B cell (primary cell): ENCODE measurements at regions not wholly inside any gene's neighbourhood (a gene's known extent, or its start where the extent isn't known, plus 50 kb on each side); places are given as distances from the start of the nearest gene placed in this dataset.

ENCODE experiments used
- ATAC-seq: fragments of 200-7000 bp; cut with Tn5 transposase; one replicate; pipeline ENCODE4 v1.10.0; 2021; ENCODE audit warnings: low read depth, mild to moderate bottlenecking, moderate number of reproducible peaks, moderate library complexity
- CTCF ChIA-PET: fragments of 350-600 bp; sonication (Branson Sonifier 250); formaldehyde crosslinking; loops from one replicate; lab custom pipeline; 2021; ENCODE audit warnings: antibody characterized with exemption, inconsistent platforms; lab: Charles Lee
- POLR2A ChIA-PET: fragments of 350-600 bp; sonication (Branson Sonifier 250); formaldehyde crosslinking; loops from one replicate; lab custom pipeline; 2021; ENCODE audit warnings: antibody characterized with exemption; lab: Charles Lee
- DNase-seq: peaks from one replicate; pipeline ENCODE4 v3.0.0; 2013
- H2AFZ ChIP-seq: 2 replicates; pipeline ENCODE4 v1.6.1; 2012; ENCODE audit warnings: mild to moderate bottlenecking, low read depth, low read length; ENCODE audit not compliant: insufficient read depth, poor library complexity, severe bottlenecking
- H3K27ac ChIP-seq, 2 donors: 1 replicate in 1 of 2; 2 replicates in 1 of 2; pipeline ENCODE4 v1.5.1; 2012 to 2013; ENCODE audit warnings: low read length in 2 of 2, mild to moderate bottlenecking in 2 of 2, moderate library complexity in 1 of 2
- H3K27me3 ChIP-seq, 4 experiments: fragments of 200-600 bp in 1 of 4; sonication (generic) in 1 of 4; replicated peaks in 1 of 4; 1 replicate in 2 of 4; 2 replicates in 2 of 4; pipeline versions ENCODE4 v1.6.1 to v1.7.0; 2013 to 2016; ENCODE audit warnings: low read length in 3 of 4, mild to moderate bottlenecking in 2 of 4, mixed read lengths in 1 of 4, moderate library complexity in 1 of 4; ENCODE audit not compliant: insufficient read depth in 4 of 4, control insufficient read depth in 3 of 4; ENCODE audit errors: control extremely low read depth in 1 of 4
- H3K36me3 ChIP-seq, 2 experiments: replicated peaks in 1 of 2; 1 replicate in 1 of 2; 2 replicates in 1 of 2; pipeline versions ENCODE4 v1.6.1 to v1.7.1; 2013; ENCODE audit warnings: low read length in 1 of 2; ENCODE audit not compliant: insufficient read depth in 2 of 2, control insufficient read depth in 1 of 2; ENCODE audit errors: control extremely low read depth in 1 of 2, extremely low read depth in 1 of 2
- H3K4me1 ChIP-seq, 2 donors: fragments of 200-600 bp in 1 of 2; sonication (generic) in 1 of 2; 1 replicate in 1 of 2; 2 replicates in 1 of 2; pipeline versions ENCODE4 v1.5.1 to v1.6.1; 2013 to 2017; ENCODE audit warnings: low read length in 2 of 2; ENCODE audit not compliant: control insufficient read depth in 2 of 2, insufficient read depth in 2 of 2
- H3K4me2 ChIP-seq: replicated peaks from 2 replicates; pipeline ENCODE3; 2012; ENCODE audit warnings: mild to moderate bottlenecking, low read depth, low read length; ENCODE audit not compliant: poor library complexity, severe bottlenecking
- H3K4me3 ChIP-seq, 5 experiments: fragments of 200-600 bp in 1 of 5; sonication (generic) in 1 of 5; 1 replicate in 3 of 5; 2 replicates in 2 of 5; pipeline versions ENCODE4 v1.5.1 to v1.7.0; 2011 to 2016; ENCODE audit warnings: low read length in 4 of 5, mild to moderate bottlenecking in 4 of 5, low read depth in 2 of 5, control low read depth in 1 of 5, moderate library complexity in 1 of 5; ENCODE audit not compliant: insufficient read depth in 1 of 5; ENCODE audit errors: control extremely low read depth in 1 of 5, extremely low read depth in 1 of 5
- H3K79me2 ChIP-seq: fragments of 200-600 bp; sonication (generic); one replicate; pipeline ENCODE4 v1.6.0; 2016; ENCODE audit warnings: low read length; ENCODE audit not compliant: control insufficient read depth, insufficient read depth
- H3K9ac ChIP-seq: fragments of 200-600 bp; sonication (generic); 2 replicates; pipeline ENCODE4 v1.6.1; 2017; ENCODE audit warnings: mild to moderate bottlenecking, low read length, moderate library complexity
- H3K9me3 ChIP-seq, 3 donors: one replicate each; pipeline versions ENCODE4 v1.6.1 to v1.7.1; 2013; ENCODE audit warnings: low read length in 2 of 3; ENCODE audit not compliant: control insufficient read depth in 2 of 3, insufficient read depth in 1 of 3; ENCODE audit errors: control extremely low read depth in 1 of 3
- H4K20me1 ChIP-seq: 2 replicates; pipeline ENCODE4 v1.6.0; 2012; ENCODE audit warnings: mild to moderate bottlenecking, low read length; ENCODE audit not compliant: insufficient read depth, control insufficient read depth, poor library complexity, severe bottlenecking
- H3K27ac Mint-ChIP-seq: one replicate; pipeline ENCODE4 v1.8.0; 2021; ENCODE audit warnings: mixed read lengths
- H3K27me3 Mint-ChIP-seq: one replicate; pipeline ENCODE4 v1.8.0; 2021; ENCODE audit warnings: mixed read lengths
- H3K4me1 Mint-ChIP-seq: one replicate; pipeline ENCODE4 v1.8.0; 2021; ENCODE audit warnings: mixed read lengths
- H3K4me3 Mint-ChIP-seq: one replicate; pipeline ENCODE4 v1.8.0; 2021; ENCODE audit warnings: mixed read lengths
- H3K9me3 Mint-ChIP-seq: one replicate; pipeline ENCODE4 v1.8.0; 2022; ENCODE audit warnings: mixed read lengths; ENCODE audit not compliant: insufficient read depth
- EZH2 ChIP-seq: IDR thresholded peaks from 2 replicates; pipeline ENCODE4 v1.6.1; 2012; ENCODE audit warnings: borderline replicate concordance, low read depth, mild to moderate bottlenecking, moderate library complexity, low read length; ENCODE audit not compliant: insufficient read depth, poor library complexity, severe bottlenecking
- WGBS: methylation state at CpG from one replicate; pipeline ENCODE4 v1.1.5; 2013; ENCODE audit warnings: missing lambda C conversion rate; ENCODE audit not compliant: insufficient coverage; 5-methylcytosine and 5-hydroxymethylcytosine counted together
- intact Hi-C: fragments of 100-400 bp; cut with micrococcal nuclease; formaldehyde crosslinking; loops from one replicate; pipeline ENCODE4 v1.10.0; 2022
- TF ChIP-seq, protein P1 (sequence below): fragments of 200-600 bp; IDR thresholded peaks from one replicate; pipeline ENCODE4 v1.8.0; 2022; ENCODE audit warnings: antibody characterized with exemption, mild to moderate bottlenecking

DNA sequence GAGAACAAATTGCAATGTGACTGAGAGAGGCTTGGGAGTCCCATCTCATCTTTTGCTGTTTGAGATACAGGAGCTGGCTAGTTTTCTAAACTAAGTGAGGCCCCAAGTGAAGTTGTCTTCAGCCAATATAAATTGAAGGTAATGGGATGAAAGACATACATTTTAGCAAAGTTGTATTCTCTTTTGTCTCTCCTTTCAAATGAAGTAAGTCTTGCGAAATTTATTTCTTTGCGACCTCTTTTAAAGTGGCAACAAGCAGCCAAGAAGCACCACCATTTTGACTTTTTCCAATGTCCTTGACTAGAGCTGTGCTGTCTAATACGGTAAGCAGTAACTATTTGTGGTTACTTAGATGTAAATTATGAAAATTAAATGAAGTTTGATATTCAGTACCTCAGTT, 385.7 kb downstream of the USP25 start:
- no peaks in the 10 kb centered on the region for H3K27me3 ChIP-seq
- POLR2A ChIA-PET: no interaction called here
- no CpG with 5 or more reads among the region's 3 CpGs for WGBS
- Mint-ChIP-seq H3K27me3 (no peaks in the 10 kb centered on the region), H3K27ac (no peak overlapping the region), H3K4me3 (no peak overlapping the region), H3K4me1 (no peaks in the 10 kb centered on the region), H3K9me3 (no peaks in the 10 kb centered on the region)
- no peaks in the 10 kb centered on the region for H4K20me1 ChIP-seq
- CTCF ChIA-PET: no interaction called here
- peaks cover 0 to 3% (median 0%) of the 10 kb centered on the region in 3 donors for H3K9me3 ChIP-seq
- no peak for DNase-seq
- H3K79me2 ChIP-seq: no peaks in the 10 kb centered on the region
- H3K4me1 ChIP-seq: no peaks in the 10 kb centered on the region
- H3K36me3 ChIP-seq: no peaks in the 10 kb centered on the region
- no peak overlapping the region for H2AFZ ChIP-seq
- ATAC-seq: no peak
- no peak overlapping the region for H3K4me2 ChIP-seq
- H3K9ac ChIP-seq: no peak overlapping the region
- TF ChIP-seq EZH2: no peak
- TF ChIP-seq, protein P1, sequence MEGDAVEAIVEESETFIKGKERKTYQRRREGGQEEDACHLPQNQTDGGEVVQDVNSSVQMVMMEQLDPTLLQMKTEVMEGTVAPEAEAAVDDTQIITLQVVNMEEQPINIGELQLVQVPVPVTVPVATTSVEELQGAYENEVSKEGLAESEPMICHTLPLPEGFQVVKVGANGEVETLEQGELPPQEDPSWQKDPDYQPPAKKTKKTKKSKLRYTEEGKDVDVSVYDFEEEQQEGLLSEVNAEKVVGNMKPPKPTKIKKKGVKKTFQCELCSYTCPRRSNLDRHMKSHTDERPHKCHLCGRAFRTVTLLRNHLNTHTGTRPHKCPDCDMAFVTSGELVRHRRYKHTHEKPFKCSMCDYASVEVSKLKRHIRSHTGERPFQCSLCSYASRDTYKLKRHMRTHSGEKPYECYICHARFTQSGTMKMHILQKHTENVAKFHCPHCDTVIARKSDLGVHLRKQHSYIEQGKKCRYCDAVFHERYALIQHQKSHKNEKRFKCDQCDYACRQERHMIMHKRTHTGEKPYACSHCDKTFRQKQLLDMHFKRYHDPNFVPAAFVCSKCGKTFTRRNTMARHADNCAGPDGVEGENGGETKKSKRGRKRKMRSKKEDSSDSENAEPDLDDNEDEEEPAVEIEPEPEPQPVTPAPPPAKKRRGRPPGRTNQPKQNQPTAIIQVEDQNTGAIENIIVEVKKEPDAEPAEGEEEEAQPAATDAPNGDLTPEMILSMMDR: no peak
- intact Hi-C loops: no loop called here
- H3K4me3 ChIP-seq: no peak overlapping the region
- H3K27ac ChIP-seq: no peak overlapping the region

GRCh38 chr21:16116069-16116468, 386.3 kb downstream of the USP25 start:
- WGBS: no CpG with 5 or more reads among the region's 2 CpGs
- H3K4me1 ChIP-seq: no peaks in the 10 kb centered on the region
- Mint-ChIP-seq H3K4me3 (no peak overlapping the region), H3K9me3 (no peaks in the 10 kb centered on the region), H3K27me3 (no peaks in the 10 kb centered on the region), H3K27ac (no peak overlapping the region), H3K4me1 (no peaks in the 10 kb centered on the region)
- ChIA-PET CTCF (no interaction called here), POLR2A (no interaction called here)
- DNase-seq: no peak
- H4K20me1 ChIP-seq: no peaks in the 10 kb centered on the region
- no peak overlapping the region for H3K9ac ChIP-seq
- no peak overlapping the region for H3K27ac ChIP-seq
- no peak overlapping the region for H2AFZ ChIP-seq
- no peak overlapping the region for H3K4me3 ChIP-seq
- no peak for TF ChIP-seq EZH2
- TF ChIP-seq, protein P1: no peak
- H3K79me2 ChIP-seq: no peaks in the 10 kb centered on the region
- ATAC-seq: no peak
- no peaks in the 10 kb centered on the region for H3K27me3 ChIP-seq
- peaks cover 0 to 3% (median 0%) of the 10 kb centered on the region in 3 donors for H3K9me3 ChIP-seq
- H3K36me3 ChIP-seq: no peaks in the 10 kb centered on the region
- no peak overlapping the region for H3K4me2 ChIP-seq
- intact Hi-C loops: no loop called here
